Nephron (organoid): ENCODE measurements at regions not wholly inside any gene's neighbourhood (a gene's known extent, or its start where the extent isn't known, plus 50 kb on each side); places are given as distances from the start of the nearest gene placed in this dataset.
A peak's percentile ranks its signal among the peaks of the same experiment; 100 is the strongest.

Experiments
- H3K27ac Mint-ChIP-seq, 3 experiments: 2 replicates each; pipeline ENCODE4 v1.8.0; 2020; ENCODE audit warnings: mixed read lengths in 3 of 3, mild to moderate bottlenecking in 2 of 3, moderate library complexity in 1 of 3
- H3K27me3 Mint-ChIP-seq: 2 replicates; pipeline ENCODE4 v1.8.0; 2021; ENCODE audit warnings: low read depth, mild to moderate bottlenecking, moderate library complexity, mixed read lengths
- H3K36me3 Mint-ChIP-seq: 2 replicates; pipeline ENCODE4 v1.8.0; 2020; ENCODE audit warnings: low read depth, mixed read lengths
- H3K4me1 Mint-ChIP-seq: 2 replicates; pipeline ENCODE4 v1.8.0; 2020; ENCODE audit warnings: mixed read lengths
- H3K4me3 Mint-ChIP-seq, 3 experiments: 2 replicates each; pipeline ENCODE4 v1.8.0; 2020; ENCODE audit warnings: mild to moderate bottlenecking in 3 of 3, mixed read lengths in 3 of 3, moderate library complexity in 2 of 3
- H3K9me3 Mint-ChIP-seq: 2 replicates; pipeline ENCODE4 v1.8.0; 2020; ENCODE audit warnings: mixed read lengths
- TF ChIP-seq, protein P1 (sequence below), 3 experiments: fragments of 200-600 bp; sonication (generic); IDR thresholded peaks; one replicate each; pipeline ENCODE4 v1.5.0; 2021; ENCODE audit warnings: antibody characterized with exemption in 3 of 3; ENCODE audit not compliant: unreplicated experiment in 3 of 3

DNA sequence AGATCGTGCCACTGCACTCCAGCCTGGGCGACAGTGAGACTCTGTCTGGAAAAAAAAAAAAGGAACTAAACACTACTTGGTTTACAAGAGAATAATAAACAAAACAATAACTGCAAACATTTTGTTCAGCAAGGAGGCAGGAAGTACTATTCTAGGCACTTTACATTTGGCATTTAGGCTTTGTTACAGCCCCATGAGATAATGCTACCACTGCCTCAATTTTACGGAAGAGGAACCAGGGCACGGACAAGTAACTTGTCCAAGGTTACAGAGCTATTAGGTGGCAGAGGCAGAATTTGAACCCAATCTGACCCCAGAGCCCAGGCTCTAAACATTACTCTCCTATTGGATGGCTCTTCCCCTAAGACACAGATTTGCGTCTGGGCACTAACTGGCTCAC, 108.7 kb upstream of the AKIP1 start:
- Mint-ChIP-seq H3K4me1 (peaks cover 47% of the 10 kb centered on the region), H3K9me3 (no peaks in the 10 kb centered on the region), H3K27me3 (no peaks in the 10 kb centered on the region), H3K36me3 (peaks cover 17% of the 10 kb centered on the region), H3K27ac (no peak overlapping the region), H3K4me3 (no peak overlapping the region)
- TF ChIP-seq, protein P1, sequence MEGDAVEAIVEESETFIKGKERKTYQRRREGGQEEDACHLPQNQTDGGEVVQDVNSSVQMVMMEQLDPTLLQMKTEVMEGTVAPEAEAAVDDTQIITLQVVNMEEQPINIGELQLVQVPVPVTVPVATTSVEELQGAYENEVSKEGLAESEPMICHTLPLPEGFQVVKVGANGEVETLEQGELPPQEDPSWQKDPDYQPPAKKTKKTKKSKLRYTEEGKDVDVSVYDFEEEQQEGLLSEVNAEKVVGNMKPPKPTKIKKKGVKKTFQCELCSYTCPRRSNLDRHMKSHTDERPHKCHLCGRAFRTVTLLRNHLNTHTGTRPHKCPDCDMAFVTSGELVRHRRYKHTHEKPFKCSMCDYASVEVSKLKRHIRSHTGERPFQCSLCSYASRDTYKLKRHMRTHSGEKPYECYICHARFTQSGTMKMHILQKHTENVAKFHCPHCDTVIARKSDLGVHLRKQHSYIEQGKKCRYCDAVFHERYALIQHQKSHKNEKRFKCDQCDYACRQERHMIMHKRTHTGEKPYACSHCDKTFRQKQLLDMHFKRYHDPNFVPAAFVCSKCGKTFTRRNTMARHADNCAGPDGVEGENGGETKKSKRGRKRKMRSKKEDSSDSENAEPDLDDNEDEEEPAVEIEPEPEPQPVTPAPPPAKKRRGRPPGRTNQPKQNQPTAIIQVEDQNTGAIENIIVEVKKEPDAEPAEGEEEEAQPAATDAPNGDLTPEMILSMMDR (IDR thresholded peaks at IDR 0.05; ENCODE audit: unreplicated experiment in 3 of 3) = no peak

DNA sequence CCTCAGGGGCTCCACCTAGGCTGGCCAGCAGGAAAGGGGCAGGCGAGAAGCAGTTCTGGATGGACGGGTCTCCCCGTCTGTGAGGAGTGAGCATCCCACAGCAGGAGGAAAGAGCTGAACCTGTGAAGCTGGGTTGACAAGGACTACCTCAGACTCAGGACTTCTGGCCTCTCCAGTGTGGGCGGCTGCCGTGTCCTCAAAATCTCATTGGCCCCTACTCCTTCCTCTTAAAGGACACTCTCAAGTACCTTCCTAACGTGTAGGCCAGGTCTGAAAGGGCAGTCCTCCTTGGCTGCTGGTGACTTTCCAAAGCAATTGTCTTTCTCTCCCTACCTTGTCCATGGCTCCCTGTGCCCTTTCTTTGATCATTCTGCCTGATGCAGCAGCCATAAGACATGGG, 107.0 kb upstream of the AKIP1 start:
- Mint-ChIP-seq H3K9me3 (no peaks in the 10 kb centered on the region), H3K27ac (peak overlapping the region in 2 of 3 experiments; percentile 7 to 31), H3K27me3 (no peaks in the 10 kb centered on the region), H3K4me3 (no peak overlapping the region), H3K4me1 (peaks cover 64% of the 10 kb centered on the region), H3K36me3 (peaks cover 11% of the 10 kb centered on the region)
- TF ChIP-seq, protein P1 (IDR thresholded peaks at IDR 0.05; ENCODE audit: unreplicated experiment in 3 of 3) = no peak

DNA sequence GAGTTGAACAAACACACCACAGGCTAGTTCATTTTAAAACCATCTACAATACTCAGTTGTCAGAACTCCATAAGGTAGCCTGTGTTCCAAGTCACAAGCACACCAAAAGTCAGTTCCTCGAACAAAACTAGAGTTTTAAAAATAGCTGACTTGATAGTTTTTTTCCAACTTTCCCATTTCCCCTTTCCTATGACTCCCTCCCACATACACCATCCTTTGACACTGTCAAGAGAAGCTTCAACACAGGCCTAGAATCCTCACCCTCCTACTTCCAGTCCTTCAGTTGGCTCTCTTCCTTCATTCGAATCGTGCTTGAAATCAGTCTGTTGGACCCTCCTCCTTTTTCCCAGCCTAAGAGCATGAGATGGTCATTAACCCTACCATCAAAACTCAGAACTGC, 105.7 kb upstream of the AKIP1 start:
- Mint-ChIP-seq H3K9me3 (no peaks in the 10 kb centered on the region), H3K4me3 (peak overlapping the region in 2 of 3 experiments; percentile 3 to 12), H3K4me1 (peaks cover 75% of the 10 kb centered on the region), H3K36me3 (peaks cover 4% of the 10 kb centered on the region), H3K27me3 (no peaks in the 10 kb centered on the region), H3K27ac (peak overlapping the region; percentile 50 to 98 (median 70))
- TF ChIP-seq, protein P1 (IDR thresholded peaks at IDR 0.05; ENCODE audit: unreplicated experiment in 3 of 3) = no peak

DNA sequence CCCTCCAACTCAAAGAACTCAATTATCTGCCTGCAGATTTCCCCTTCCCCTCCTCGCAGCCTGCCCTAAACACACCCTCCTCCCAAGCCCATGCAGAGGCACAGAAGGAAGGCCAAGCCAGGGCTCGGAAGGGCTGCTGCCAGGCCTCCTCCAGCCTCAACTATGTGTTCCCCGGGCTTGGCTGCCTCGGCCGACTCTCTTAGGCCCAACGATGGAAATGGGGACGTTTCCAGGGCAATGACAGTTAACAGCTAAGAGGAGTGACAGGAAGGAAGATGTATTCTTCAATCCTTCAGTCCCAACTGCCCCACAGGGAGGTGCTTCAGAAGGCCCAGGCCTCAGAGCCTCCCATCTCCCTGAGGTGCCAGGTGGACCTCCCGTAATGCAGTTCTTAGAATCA, 104.0 kb upstream of the AKIP1 start:
- Mint-ChIP-seq H3K4me1 (peaks cover 78% of the 10 kb centered on the region), H3K27me3 (no peaks in the 10 kb centered on the region), H3K9me3 (no peaks in the 10 kb centered on the region), H3K36me3 (no peaks in the 10 kb centered on the region), H3K4me3 (peak overlapping the region in 1 of 3 experiments; percentile 22), H3K27ac (peak overlapping the region; percentile 18 to 98 (median 70))
- TF ChIP-seq, protein P1 (IDR thresholded peaks at IDR 0.05; ENCODE audit: unreplicated experiment in 3 of 3) = no peak

DNA sequence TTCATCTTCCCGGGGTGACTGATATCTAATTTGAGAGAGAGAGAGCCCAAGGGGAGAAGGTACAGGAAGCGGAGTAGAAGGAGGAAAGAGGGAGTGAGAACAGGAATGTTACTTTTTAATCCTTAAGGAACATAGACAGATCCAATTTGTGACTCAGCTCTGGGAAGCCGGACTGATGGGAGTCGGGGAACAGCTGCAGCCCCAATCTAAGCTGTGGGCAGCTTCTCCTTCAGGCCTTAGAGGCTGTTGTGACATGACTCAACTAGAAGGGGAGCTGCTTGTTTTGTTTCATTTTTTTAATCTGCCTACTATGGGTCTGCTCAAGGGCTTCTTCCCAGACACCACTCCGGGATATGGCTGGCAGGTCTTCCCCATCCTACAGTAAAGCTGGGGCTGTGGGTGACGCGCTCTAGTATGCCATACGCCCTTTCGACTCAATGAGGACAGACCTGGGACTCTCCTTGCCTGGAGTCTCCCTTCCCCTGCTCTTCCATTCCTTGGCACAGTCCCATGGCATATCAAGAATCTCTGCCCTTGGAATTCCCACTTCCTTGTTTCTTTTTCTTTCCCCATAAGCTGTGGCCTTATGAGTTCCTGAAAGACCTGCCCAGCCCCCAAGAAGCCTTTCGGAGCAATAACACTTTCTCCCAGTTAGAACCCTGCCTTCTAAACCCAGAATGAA, 103.3 kb upstream of the AKIP1 start:
- H3K9me3 Mint-ChIP-seq = no peaks in the 10 kb centered on the region
- H3K36me3 Mint-ChIP-seq = no peaks in the 10 kb centered on the region
- H3K27ac Mint-ChIP-seq = peak overlapping the region; percentile 89 to 98 (median 96)
- H3K4me3 Mint-ChIP-seq = peak overlapping the region; percentile 55 to 95 (median 55)
- no peaks in the 10 kb centered on the region for H3K27me3 Mint-ChIP-seq
- peaks cover 78% of the 10 kb centered on the region for H3K4me1 Mint-ChIP-seq
- TF ChIP-seq, protein P1 (IDR thresholded peaks at IDR 0.05; ENCODE audit: unreplicated experiment in 3 of 3) = no peak

DNA sequence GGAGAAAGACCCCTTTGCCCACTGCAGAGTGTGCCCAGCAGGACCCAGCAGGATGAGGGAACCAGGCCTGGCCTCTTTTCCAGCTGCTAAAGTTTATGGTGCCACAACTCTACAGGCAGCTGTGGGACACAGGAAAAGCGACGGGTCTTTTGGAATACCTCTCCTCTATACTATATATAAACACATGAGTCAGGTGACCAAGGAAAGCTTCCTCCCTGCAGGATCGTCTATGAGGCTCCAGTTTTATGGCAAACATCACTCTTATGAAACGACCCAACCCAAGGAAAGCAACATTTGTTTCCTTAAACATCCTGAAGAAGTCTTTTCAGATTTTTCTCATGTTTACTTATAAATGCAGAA, 102.8 kb upstream of the AKIP1 start:
- Mint-ChIP-seq H3K4me3 (peak overlapping the region; percentile 46 to 95 (median 55)), H3K4me1 (peaks cover 78% of the 10 kb centered on the region), H3K9me3 (no peaks in the 10 kb centered on the region), H3K27ac (peak overlapping the region; percentile 89 to 98 (median 96)), H3K36me3 (no peaks in the 10 kb centered on the region), H3K27me3 (no peaks in the 10 kb centered on the region)
- TF ChIP-seq, protein P1 (IDR thresholded peaks at IDR 0.05; ENCODE audit: unreplicated experiment in 3 of 3) = no peak
